ENCODE measurements at regions not wholly inside any gene's neighbourhood (a gene's known extent, or its start where the extent isn't known, plus 50 kb on each side); places are given as distances from the start of the nearest gene placed in this dataset.
A peak's percentile ranks its signal among the peaks of the same experiment; 100 is the strongest.
"Not testable (repeated sequence)": the region's sequence is repeated elsewhere in the genome, so short reads cannot be mapped to it uniquely, and the experiment has no call there.

GRCh38 chr5:158519433-158520021, 580.2 kb downstream of the EBF1 start:
- no peak for DNase-seq

GRCh38 chr5:158516521-158516920, 583.2 kb downstream of the EBF1 start:
- DNase-seq: no peak

DNA sequence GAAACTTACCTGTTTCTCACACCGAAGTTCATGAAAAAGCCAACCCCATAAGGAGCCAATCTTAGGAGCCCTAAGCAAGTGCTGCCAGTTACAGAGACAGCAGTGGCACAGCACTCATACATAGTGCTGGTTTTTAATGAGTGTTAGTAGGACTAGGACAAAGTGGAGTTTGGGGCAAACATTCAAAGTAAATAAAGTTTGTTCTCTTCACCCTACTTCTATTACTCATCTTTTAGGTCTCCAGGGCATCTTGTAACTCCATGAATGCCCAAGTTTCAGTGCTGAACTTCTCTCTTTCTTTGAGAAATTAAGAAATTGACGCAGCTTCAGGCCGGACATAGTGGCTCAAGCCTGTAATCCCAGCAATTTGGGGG, 584.7 kb downstream of the EBF1 start:
- DNase-seq: no peak

- peak; percentile 82 to 84 (median 83) for DNase-seq
Observed at GRCh38 chr5:158514319-158514985, 585.3 kb downstream of the EBF1 start.

- DNase-seq: peak in 1 of 3 donors; percentile 52
Observed at GRCh38 chr5:158513490-158514318, 586.0 kb downstream of the EBF1 start.

- no peak for DNase-seq
Observed at GRCh38 chr5:158511454-158511853, 588.3 kb downstream of the EBF1 start.

DNA sequence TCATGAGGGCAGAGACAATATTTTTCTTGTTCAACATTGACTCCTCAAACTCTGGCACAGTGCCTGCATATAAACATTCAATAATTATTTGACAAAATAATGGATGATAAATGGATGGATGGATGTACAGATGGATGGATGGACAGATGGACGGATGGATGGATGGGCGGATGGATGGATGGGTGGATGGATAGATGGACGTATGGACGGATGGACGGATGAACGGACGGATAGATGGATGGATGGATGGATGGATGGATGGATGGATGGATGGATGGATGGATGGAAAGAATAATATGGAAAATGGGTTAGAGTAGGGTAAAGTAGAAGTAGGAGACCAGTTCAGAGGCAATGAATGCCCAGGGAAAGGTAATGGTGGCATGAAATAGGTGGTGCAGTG, 589.2 kb downstream of the EBF1 start:
- no peak for DNase-seq

- no peak for DNase-seq
Observed at GRCh38 chr5:158506648-158507047, 593.1 kb downstream of the EBF1 start.

GRCh38 chr5:158502686-158503085, 597.0 kb downstream of the EBF1 start:
- DNase-seq: no peak

DNA sequence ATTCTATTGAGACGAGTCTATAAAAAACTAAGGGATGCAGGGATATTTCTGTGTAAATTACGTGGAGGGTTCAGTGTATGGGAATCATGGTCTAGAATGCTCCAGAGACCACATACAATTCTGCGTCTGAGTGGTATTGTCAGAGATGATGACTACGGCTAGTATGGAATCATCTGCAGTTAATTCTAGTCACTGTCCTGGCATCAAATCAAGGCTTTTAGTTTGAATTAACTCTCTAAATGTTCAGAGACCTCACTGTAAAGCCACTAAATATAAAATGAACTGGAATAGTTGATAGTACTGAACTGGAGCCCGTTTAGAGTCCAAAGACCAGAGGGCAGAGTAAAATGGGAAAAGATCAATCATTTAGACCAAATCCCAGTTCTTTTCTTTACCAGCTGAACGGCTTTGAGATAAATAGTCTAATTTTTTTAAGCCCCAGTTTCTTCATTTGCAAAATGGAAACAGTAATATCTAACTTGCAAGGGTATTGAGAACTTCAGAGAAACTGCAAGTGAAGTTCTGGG, 599.8 kb downstream of the EBF1 start:
- DNase-seq: no peak

DNA sequence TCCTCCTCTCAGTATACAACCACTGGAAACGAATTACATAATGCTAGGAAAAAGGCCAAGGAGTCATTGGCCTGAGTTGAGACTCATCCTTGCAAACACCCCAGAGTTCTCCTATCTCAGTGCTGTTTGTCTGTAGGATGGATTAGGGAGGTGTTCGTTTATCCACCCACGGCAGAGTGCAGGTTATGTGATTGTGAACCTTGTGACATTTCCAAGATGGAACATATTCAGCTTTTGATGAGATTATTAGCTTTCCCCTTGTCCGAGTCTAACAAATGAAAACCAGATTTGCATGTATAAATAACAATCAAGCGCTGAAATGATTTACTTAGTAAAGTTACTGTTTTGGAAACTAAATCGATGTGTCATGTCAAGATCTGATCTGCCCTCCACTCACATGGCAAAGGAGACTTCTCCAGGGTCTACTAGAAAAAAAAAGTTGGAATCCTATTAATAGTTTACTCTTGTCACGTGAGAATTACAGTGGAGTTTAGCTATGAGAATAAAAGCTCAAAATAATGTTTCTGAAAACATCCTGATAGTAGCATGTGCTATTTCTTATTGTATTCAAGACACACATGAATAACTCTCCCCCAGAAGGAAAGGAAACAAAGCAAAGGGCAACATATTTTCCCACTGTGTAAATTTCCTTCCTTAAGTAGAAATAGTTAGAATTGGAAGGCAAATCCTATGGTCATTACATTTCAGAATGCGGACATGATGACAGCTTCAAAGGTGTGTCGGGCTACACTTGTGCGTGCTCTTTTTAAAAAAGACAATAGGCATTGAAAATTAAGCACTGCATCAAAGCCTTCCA, 600.4 kb downstream of the EBF1 start:
- peak; percentile 86 to 96 (median 93) for DNase-seq

GRCh38 chr5:158496624-158497023, 603.1 kb downstream of the EBF1 start:
- DNase-seq: no peak

DNA sequence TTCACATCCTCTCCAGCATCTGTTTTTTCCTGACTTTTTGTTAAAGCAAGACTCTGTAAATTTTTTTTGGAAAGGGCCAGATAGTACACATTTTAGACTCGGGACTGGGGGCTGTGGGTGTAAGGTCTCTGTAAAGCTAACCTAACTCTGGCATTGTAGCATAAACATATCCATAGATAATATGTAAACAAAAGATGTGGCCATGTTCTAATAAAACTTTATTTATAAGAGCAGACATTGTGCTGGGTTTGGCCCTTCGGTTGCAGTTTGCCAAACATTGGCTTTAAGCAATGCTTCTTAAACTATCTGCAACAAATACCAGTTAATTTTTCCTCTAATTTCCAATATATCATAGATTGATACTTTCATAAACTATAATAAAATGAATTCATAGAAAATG, 605.2 kb downstream of the EBF1 start:
- DNase-seq: no peak

DNA sequence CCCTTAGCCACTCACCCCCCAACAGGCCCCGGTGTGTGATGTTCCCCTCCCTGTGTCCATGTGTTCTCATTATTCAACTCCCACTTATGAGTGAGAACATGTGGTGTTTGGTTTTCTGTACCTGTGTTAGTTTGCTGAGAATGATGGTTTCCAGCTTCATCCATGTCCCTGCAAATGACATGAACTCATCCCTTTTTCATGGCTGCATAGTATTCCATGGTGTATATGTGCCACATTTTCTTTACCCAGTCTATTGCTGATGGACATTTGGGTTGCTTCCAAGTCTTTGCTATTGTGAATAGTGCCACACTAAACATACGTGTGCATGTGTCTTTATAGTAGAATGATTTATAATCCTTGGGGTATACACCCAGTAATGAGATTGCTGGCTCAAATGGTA, 605.7 kb downstream of the EBF1 start:
- not testable (repeated sequence) for DNase-seq

DNA sequence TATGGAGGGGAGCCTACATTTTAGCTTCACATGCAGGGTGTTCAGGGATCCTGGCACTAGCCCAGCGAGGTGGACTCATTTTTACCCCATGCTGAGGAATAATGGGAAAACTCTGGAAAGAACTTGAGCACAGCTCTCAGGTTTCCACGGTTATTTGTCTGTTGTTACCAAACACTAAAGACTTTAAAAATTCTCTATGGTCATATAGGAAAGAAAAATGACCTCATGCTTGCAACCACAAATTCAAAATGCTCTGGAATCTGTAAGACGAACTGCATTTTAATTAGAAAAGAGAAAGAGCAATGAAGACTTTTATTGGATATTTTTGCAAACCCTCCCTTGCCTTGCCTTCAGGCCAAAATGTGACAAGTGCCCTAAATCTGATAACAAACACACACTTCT, 606.9 kb downstream of the EBF1 start:
- peak; percentile 79 to 86 (median 83) for DNase-seq

GRCh38 chr5:158492136-158492535, 607.6 kb downstream of the EBF1 start:
- DNase-seq: no peak

DNA sequence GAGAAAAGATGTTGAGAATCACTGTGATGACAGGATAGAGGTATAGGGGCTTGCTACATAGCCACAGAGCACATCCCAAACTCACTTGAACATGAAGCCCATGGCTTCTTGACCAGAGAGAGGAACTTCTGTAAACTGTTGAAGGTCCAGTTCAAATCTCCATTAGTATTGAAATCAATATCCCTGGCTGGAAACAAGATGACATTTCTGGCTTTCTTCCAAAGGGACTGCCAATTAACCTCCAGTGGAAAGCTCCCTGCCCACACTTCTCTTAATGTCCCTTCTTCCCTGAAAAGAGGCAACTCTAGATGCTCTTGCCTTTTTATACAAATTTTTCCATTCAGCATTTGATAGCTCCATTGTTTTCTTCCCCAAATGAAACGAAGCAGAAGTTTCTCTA, 612.1 kb downstream of the EBF1 start:
- DNase-seq: peak in 1 of 3 donors; percentile 54

- peak in 1 of 3 donors; percentile 33 for DNase-seq
Observed at GRCh38 chr5:158487156-158487555, 612.6 kb downstream of the EBF1 start.

- no peak for DNase-seq
Observed at GRCh38 chr5:158486566-158486965, 613.1 kb downstream of the EBF1 start.

- DNase-seq: peak; percentile 74 to 94 (median 86)
Observed at GRCh38 chr5:158485604-158486081, 614.1 kb downstream of the EBF1 start.

GRCh38 chr5:158485047-158485446, 614.7 kb downstream of the EBF1 start:
- DNase-seq: peak in 1 of 3 donors; percentile 77

GRCh38 chr5:158484150-158484549, 615.6 kb downstream of the EBF1 start:
- DNase-seq: peak in 1 of 3 donors; percentile 81
